K562 (cell line): ENCODE measurements at regions not wholly inside any gene's neighbourhood (a gene's known extent, or its start where the extent isn't known, plus 50 kb on each side); places are given as distances from the start of the nearest gene placed in this dataset.

Experiments
- NCOA2 ChIP-seq, 2 experiments: fragments of 450-650 bp; IDR thresholded peaks; 2 replicates each; pipeline ENCODE4 v1.6.1; 2018; ENCODE audit warnings: mild to moderate bottlenecking in 2 of 2, moderate library complexity in 1 of 2; ENCODE audit not compliant: partially characterized antibody in 2 of 2
- YBX1 ChIP-seq: fragments of 450-650 bp; IDR thresholded peaks from 2 replicates; pipeline ENCODE4 v1.7.1; 2016; ENCODE audit warnings: mild to moderate bottlenecking
- TF ChIP-seq, protein P1 (sequence below): sonication (generic); formaldehyde crosslinking; IDR thresholded peaks from 2 replicates; pipeline ENCODE4 v1.8.1; 2023; ENCODE audit warnings: mild to moderate bottlenecking, missing genetic modification reagents, moderate library complexity
- TF ChIP-seq, protein P2 (sequence below), 3 experiments: IDR thresholded peaks in 2 of 3; conservative IDR thresholded peaks in 1 of 3; 2 replicates each; pipeline ENCODE4 v1.5.1; 2011 to 2012; ENCODE audit warnings: low read length in 3 of 3, mild to moderate bottlenecking in 3 of 3, control low read depth in 2 of 3, improper control_type of control experiment in 1 of 3, inconsistent platforms in 1 of 3, low read depth in 1 of 3, mixed read lengths in 1 of 3, moderate library complexity in 1 of 3; ENCODE audit not compliant: insufficient read depth in 2 of 3

DNA sequence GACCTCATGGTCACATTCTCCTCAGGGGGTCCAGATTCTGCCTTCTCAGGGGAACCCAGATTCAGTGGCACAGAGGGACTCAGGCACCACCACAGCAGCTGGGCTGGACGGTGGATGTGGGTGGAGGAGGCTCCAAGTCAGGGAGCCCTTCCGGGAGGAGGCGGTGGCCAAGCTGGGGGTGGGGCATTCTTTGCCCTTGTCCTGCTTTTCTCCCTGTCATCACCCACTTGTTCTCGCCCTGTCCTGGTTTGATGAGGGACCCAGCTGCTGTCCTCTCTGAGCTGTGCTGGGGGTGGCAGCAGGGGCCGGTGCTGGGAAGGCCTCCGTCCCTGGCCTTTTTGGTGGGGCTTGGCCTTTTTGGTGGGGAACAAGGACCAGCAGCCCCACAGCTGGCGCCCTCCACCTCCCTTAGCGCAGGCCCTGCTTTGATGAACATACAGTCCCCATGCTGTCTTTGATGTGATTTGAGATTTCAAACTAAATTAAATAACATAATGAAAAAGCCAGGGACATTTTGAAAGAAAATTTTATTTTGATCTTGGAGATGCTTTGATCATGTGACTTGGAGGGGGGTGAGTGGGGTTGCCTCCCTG is 1168.2 kb downstream of the BRD1 start:
- TF ChIP-seq, protein P1, sequence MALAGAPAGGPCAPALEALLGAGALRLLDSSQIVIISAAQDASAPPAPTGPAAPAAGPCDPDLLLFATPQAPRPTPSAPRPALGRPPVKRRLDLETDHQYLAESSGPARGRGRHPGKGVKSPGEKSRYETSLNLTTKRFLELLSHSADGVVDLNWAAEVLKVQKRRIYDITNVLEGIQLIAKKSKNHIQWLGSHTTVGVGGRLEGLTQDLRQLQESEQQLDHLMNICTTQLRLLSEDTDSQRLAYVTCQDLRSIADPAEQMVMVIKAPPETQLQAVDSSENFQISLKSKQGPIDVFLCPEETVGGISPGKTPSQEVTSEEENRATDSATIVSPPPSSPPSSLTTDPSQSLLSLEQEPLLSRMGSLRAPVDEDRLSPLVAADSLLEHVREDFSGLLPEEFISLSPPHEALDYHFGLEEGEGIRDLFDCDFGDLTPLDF (CRISPR knock-in tag), result no peak
- TF ChIP-seq NCOA2 (IDR thresholded peaks at IDR 0.05; ENCODE audit: partially characterized antibody in 2 of 2), result no peak
- TF ChIP-seq YBX1, result no peak
- TF ChIP-seq, protein P2, sequence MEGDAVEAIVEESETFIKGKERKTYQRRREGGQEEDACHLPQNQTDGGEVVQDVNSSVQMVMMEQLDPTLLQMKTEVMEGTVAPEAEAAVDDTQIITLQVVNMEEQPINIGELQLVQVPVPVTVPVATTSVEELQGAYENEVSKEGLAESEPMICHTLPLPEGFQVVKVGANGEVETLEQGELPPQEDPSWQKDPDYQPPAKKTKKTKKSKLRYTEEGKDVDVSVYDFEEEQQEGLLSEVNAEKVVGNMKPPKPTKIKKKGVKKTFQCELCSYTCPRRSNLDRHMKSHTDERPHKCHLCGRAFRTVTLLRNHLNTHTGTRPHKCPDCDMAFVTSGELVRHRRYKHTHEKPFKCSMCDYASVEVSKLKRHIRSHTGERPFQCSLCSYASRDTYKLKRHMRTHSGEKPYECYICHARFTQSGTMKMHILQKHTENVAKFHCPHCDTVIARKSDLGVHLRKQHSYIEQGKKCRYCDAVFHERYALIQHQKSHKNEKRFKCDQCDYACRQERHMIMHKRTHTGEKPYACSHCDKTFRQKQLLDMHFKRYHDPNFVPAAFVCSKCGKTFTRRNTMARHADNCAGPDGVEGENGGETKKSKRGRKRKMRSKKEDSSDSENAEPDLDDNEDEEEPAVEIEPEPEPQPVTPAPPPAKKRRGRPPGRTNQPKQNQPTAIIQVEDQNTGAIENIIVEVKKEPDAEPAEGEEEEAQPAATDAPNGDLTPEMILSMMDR (IDR thresholded peaks at IDR 0.05 in 2 of 3, conservative IDR thresholded peaks at IDR 0.05 in 1 of 3; ENCODE audit: insufficient read depth in 2 of 3, low read depth in 1 of 3, low read length in 3 of 3), result no peak
